ENCODE measurements at regions not wholly inside any gene's neighbourhood (a gene's known extent, or its start where the extent isn't known, plus 50 kb on each side); places are given as distances from the start of the nearest gene placed in this dataset.

GRCh38 chr4:174066611-174067205 lies 216.8 kb downstream of the FBXO8 start:
- H3K36me3 ChIP-seq = no peaks in the 10 kb centered on the region
- no peak for DNase-seq (ENCODE audit: low spot score in 2 of 2)
- WGBS = 57% methylated on average over 3 of the region's 3 CpGs
- no peaks in the 10 kb centered on the region for H3K9me3 ChIP-seq
- H3K4me1 ChIP-seq = no peaks in the 10 kb centered on the region
- TF ChIP-seq EP300 (IDR thresholded peaks at IDR 0.05) = no peak
- no peak for TF ChIP-seq POLR2A (IDR thresholded peaks at IDR 0.05)
- no peak for TF ChIP-seq POLR2AphosphoS5 (IDR thresholded peaks at IDR 0.05)
- TF ChIP-seq CTCF (IDR thresholded peaks at IDR 0.05) = no peak
- H3K27ac ChIP-seq = no peak overlapping the region
- no peak overlapping the region for H3K4me3 ChIP-seq
- H3K27me3 ChIP-seq = no peaks in the 10 kb centered on the region

GRCh38 chr4:174062831-174063230 lies 220.6 kb downstream of the FBXO8 start:
- H3K27me3 ChIP-seq = no peaks in the 10 kb centered on the region

GRCh38 chr4:174061026-174061425 lies 222.4 kb downstream of the FBXO8 start:
- Histone ChIP-seq H3K27ac (no peak overlapping the region), H3K27me3 (no peaks in the 10 kb centered on the region), H3K4me3 (no peak overlapping the region), H3K36me3 (no peaks in the 10 kb centered on the region), H3K4me1 (no peaks in the 10 kb centered on the region), H3K9me3 (no peaks in the 10 kb centered on the region)
- 50% methylated on average over 2 of the region's 2 CpGs for WGBS
- no peak for DNase-seq (ENCODE audit: low spot score in 2 of 2)
- TF ChIP-seq POLR2AphosphoS5 (IDR thresholded peaks at IDR 0.05) (no peak), POLR2A (IDR thresholded peaks at IDR 0.05) (no peak), EP300 (IDR thresholded peaks at IDR 0.05) (no peak), CTCF (IDR thresholded peaks at IDR 0.05) (no peak)

More at GRCh38 chr4:174062831-174063230, 220.6 kb downstream of the FBXO8 start:
- TF ChIP-seq POLR2A (IDR thresholded peaks at IDR 0.05) (no peak), POLR2AphosphoS5 (IDR thresholded peaks at IDR 0.05) (no peak), CTCF (IDR thresholded peaks at IDR 0.05) (no peak), EP300 (IDR thresholded peaks at IDR 0.05) (no peak)
- Histone ChIP-seq H3K9me3 (no peaks in the 10 kb centered on the region), H3K36me3 (no peaks in the 10 kb centered on the region), H3K4me1 (no peaks in the 10 kb centered on the region), H3K27ac (no peak overlapping the region), H3K4me3 (no peak overlapping the region)
- DNase-seq (ENCODE audit: low spot score in 2 of 2) = no peak

GRCh38 chr4:174058846-174059245 lies 224.6 kb downstream of the FBXO8 start:
- Histone ChIP-seq H3K4me1 (no peaks in the 10 kb centered on the region), H3K27ac (no peak overlapping the region), H3K4me3 (no peak overlapping the region), H3K27me3 (no peaks in the 10 kb centered on the region), H3K36me3 (no peaks in the 10 kb centered on the region), H3K9me3 (no peaks in the 10 kb centered on the region)
- DNase-seq (ENCODE audit: low spot score in 2 of 2) = no peak
- TF ChIP-seq POLR2AphosphoS5 (IDR thresholded peaks at IDR 0.05) (no peak), CTCF (IDR thresholded peaks at IDR 0.05) (no peak), EP300 (IDR thresholded peaks at IDR 0.05) (no peak), POLR2A (IDR thresholded peaks at IDR 0.05) (no peak)

- H3K4me1 ChIP-seq = no peaks in the 10 kb centered on the region
- H3K9me3 ChIP-seq = no peaks in the 10 kb centered on the region
- WGBS = 76% methylated on average over 3 of the region's 3 CpGs
- no peaks in the 10 kb centered on the region for H3K36me3 ChIP-seq
- no peak overlapping the region for H3K27ac ChIP-seq
- no peak overlapping the region for H3K4me3 ChIP-seq
- H3K27me3 ChIP-seq = no peaks in the 10 kb centered on the region
- no peak for TF ChIP-seq CTCF (IDR thresholded peaks at IDR 0.05)
- no peak for TF ChIP-seq POLR2A (IDR thresholded peaks at IDR 0.05)
- no peak for TF ChIP-seq POLR2AphosphoS5 (IDR thresholded peaks at IDR 0.05)
- no peak for TF ChIP-seq EP300 (IDR thresholded peaks at IDR 0.05)
- no peak for DNase-seq (ENCODE audit: low spot score in 2 of 2)
Observed at GRCh38 chr4:174056959-174057358, 226.5 kb downstream of the FBXO8 start.
